M059J (cell line): ENCODE measurements at regions not wholly inside any gene's neighbourhood (a gene's known extent, or its start where the extent isn't known, plus 50 kb on each side); places are given as distances from the start of the nearest gene placed in this dataset.
A peak's percentile ranks its signal among the peaks of the same experiment; 100 is the strongest.
"Not testable (repeated sequence)": the region's sequence is repeated elsewhere in the genome, so short reads cannot be mapped to it uniquely, and the experiment has no call there.

Experiments
- DNase-seq: peaks from one replicate; pipeline ENCODE4 v3.0.0-alpha.2; 2012; ENCODE audit warnings: low read depth

- no peak for DNase-seq
Observed at GRCh38 chr20:50328996-50329898, 138.6 kb downstream of the CEBPB start.

GRCh38 chr20:50329981-50330503 lies 139.4 kb downstream of the CEBPB start:
- DNase-seq: no peak

GRCh38 chr20:50330504-50331313 lies 140.1 kb downstream of the CEBPB start:
- DNase-seq: no peak

- DNase-seq: peak; percentile 74
Observed at GRCh38 chr20:50331469-50332363, 141.1 kb downstream of the CEBPB start.

DNA sequence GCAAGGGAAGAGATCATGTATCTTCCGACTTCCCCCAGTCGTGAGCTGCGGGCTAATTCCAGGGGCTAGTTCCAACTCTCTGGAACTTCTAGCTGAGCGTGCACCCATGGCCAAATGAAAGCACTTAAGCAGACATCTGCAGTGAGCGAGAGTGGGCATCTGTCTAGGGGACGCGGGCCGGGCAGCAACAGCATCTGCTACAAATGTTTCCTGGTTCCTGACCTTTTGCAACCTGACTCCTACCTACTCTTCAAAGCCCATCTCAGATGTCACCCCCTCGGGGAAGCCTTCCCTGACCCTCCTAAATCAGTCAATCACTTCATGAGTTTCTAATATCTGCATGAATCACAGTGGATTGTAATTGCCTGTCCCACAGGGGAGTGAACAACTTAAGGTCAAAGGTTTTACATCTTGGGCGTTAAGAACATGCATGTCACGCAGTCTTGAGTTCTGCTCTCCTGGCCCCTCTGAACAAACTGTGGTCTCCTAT lies 141.9 kb downstream of the CEBPB start:
- no peak for DNase-seq

- no peak for DNase-seq
Observed at GRCh38 chr20:50333131-50333670, 142.6 kb downstream of the CEBPB start.

DNA sequence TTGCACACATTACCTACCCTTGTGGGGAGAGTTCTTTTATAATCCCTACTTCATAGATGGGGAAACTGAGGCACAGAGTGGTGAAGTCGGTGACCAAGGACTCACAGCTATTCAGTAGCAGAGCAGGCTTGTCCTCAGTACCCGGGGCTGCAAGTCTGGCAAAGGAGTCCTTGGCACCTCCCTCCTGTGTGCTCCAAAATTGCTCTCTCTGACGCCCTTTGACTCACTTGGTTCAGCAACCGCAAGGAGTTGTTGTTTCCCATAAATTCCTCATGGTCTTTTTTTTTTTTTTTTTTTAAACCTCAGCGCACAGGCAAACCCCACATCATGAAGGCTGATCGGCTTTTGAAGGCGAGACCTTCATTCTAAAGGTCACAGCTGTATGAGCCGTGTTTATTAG lies 143.2 kb downstream of the CEBPB start:
- peak; percentile 99 for DNase-seq

DNA sequence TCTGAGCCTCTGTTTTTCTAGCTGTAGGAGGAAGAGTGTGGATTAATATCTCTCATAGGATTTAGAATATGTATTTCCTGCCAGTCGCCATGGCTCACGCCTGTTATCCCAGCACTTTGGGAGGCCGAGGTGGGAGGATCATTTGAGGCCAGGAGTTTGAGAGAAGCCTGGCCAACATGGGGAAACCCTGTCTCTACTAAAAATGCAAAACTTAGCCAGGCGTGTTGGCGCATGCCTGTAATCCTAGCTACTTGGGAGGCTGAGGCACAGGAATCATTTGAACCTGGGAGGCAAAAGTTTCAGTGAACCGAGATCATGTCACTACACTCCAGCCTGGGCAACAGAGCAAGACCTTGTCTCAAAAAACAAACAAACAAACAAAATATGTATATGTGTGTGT lies 143.9 kb downstream of the CEBPB start:
- DNase-seq: not testable (repeated sequence)

GRCh38 chr20:50335105-50335504 lies 144.5 kb downstream of the CEBPB start:
- peak; percentile 66 for DNase-seq

- no peak for DNase-seq
Observed at GRCh38 chr20:50335866-50336265, 145.2 kb downstream of the CEBPB start.

DNA sequence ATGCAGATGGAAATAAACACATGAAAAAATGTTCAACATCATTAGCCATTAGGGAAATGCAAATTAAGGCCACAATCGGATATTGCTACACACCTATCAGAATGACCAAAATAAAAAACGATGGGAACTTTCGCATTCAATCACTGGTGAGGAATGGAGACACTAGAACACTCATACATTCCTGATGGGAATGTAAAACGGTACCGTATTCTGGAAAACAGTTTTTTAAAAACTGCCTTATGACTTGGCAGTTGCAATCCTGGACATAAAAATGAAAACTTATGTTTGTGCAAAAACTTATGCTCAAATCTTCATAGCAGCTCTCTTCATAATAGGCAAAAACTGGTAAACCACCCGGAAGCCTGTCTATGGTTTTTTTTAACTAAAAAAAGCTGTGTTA lies 146.0 kb downstream of the CEBPB start:
- DNase-seq: no peak

- no peak for DNase-seq
Observed at GRCh38 chr20:50337521-50338466, 147.2 kb downstream of the CEBPB start.

DNA sequence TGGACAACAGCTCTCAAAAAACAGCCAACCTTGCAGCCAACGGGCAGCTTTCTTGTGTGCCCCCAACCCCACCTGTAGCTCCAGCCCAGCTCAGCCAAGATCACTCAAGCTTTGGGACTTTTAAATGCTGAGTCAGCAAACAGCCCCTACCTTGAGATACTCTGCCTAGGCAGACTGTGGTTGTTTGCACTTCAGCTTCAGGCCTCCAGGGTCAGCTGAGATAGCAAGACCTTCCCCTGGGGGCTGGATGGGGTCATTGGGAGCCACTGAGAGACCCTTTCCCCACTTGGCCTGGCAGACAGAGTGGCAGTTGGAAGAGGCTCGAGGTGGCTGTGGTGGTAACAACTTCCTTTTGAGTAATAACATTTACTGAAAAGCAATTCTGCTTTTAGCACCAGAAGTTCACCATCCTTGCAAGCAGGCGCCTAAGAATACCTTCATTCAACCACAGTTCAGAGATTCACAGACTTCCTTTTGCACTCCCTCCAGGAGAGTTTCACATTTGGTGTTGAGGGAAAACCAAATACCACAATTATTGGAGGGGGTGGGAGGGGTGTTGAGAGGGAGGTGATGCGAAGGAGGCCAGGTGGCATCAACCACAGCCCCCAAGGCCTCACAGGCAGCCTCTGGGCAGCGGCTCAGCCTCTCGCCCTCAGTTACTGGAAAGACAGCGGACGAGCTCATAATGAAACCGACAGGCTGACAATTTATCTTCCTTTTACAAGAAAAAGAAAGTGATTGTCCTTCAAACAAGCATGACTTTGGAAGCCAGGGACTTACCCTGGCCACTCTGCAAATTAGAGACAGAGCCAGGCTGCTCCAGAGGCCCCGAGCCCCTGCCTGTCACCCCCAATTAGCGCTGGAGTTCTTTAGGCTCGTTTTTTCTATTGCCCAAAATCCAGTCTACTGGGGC lies 148.1 kb downstream of the CEBPB start:
- DNase-seq: peak; percentile 90

DNA sequence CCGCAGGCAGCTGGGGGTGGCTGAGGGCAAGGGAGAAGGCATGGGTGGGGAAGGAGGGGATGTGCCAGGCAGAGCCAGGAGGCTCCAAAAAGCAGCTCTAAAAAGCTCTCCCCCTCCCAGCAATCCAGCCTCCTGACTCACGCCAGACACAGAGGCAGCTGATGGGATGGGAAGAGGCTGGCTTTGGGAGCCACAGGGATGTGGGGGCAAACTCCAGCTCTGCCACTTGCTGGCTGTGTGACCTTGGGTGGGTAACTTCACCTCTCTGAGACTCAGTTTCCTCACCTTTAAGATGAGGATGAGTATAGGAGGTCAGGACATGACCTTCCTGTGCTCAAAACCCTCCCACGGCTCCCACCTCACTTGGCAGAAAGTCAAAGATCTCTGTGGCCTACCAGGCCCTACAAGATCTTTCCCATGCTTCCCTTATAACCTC lies 148.9 kb downstream of the CEBPB start:
- peak; percentile 89 for DNase-seq

GRCh38 chr20:50340541-50340940 lies 149.9 kb downstream of the CEBPB start:
- DNase-seq: no peak

DNA sequence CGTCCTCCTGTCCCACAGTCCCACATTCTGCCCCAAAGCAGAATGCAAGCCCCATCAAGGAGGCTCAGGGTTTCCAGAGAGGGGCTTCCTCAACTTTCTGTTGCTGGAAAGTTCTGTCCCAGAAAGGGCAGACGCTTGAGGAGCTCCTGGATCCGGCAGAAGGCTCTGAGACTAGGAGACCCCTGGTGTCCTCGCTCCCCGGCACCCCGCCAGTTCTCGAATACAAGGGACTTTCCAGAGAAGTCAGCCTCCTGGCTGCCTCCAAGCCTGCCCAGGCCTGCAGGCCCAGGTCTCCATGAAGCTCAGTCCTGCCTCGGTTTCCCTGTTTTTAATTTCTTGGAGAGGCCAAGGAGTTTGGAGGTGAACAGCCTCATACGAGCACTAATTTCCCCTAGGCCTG lies 150.4 kb downstream of the CEBPB start:
- DNase-seq: no peak

DNA sequence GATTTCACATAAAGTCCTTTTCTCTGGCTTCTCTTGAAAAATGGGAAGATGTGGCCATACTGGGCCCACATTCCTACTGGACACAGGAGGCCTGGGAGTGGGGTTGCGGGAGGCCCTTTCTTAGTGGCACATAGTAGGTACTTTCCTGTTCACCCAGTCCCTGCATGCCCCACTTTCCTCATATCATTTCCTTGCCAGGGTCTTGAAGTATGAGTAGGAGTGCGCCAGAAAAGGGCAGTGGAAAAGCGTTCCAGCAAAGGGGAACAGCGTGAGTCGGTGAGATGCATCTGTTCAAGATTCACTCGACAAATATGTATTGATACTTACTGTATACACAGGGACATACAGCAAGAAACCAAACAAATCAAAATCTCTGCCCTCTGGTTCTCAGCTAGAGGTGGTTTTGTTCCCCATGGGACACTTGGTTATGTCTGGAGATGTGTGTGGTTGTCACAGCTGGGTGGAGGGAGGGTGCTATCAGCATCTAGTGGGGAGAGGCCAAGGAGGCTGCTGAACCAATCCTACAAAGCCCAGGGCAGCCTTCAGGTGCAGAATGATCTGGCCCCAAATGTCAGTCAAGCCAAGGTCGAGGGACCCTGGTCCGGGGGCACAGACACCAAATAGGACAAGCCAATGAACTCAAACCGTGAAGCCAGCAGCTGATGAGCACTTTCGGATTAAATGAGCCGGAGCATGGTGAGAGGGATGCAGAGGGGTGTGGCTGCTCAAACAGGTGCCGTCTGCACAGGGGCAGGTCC lies 151.4 kb downstream of the CEBPB start:
- DNase-seq: no peak

DNA sequence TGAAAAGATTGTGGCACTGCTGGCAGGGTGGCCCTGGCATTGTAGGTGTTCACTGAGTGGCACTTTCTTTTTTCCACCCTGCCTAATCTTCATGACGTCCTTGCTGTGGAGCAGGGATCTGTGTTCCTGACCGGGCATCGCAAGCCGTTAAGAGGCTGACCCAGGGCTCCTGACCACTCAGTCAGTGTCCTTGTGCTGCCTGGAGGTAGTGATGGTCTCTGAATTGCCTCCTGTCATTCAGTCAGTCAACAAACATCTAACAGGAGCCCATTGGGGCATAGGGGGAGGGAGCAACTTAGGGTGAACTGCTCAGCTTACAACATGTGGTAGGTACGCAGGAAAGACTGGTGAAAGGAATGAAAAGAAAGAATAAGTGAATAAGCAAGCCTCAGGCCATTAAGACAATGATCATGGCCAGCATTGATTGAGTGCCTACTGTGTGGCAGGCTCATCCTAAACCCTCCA lies 152.0 kb downstream of the CEBPB start:
- DNase-seq: no peak
